GM12878 (cell line): ENCODE measurements at regions not wholly inside any gene's neighbourhood (a gene's known extent, or its start where the extent isn't known, plus 50 kb on each side); places are given as distances from the start of the nearest gene placed in this dataset.

ENCODE experiments used
- ATAC-seq: fragments of 200-7000 bp; cut with Tn5 transposase; 3 replicates; pipeline ENCODE4 v1.9.1; 2020; ENCODE audit warnings: mild to moderate bottlenecking, moderate library complexity
- BruUV-seq: library from RNA; stranded (reverse); fragments of 400-500 nt; replicated peaks from 2 replicates; lab custom pipeline; 2021; lab: Mats Ljungman, UMichigan
- CTCF ChIA-PET: fragments of 300-600 bp; sonication (Branson Sonifier 250); formaldehyde crosslinking; extraction: SDS; loops from one replicate; lab custom pipeline; 2021; ENCODE audit warnings: inconsistent platforms; lab: Yijun Ruan, JAX
- POLR2A ChIA-PET: fragments of 350-600 bp; formaldehyde crosslinking; extraction: SDS; loops from one replicate; lab custom pipeline; 2021; ENCODE audit warnings: inconsistent platforms; lab: Charles Lee
- RAD21 ChIA-PET: fragments of 300-600 bp; sonication (Branson Sonifier 250); formaldehyde crosslinking; loops from one replicate; lab custom pipeline; 2023; ENCODE audit warnings: antibody characterized with exemption; ENCODE audit not compliant: unreplicated experiment; lab: Charles Lee
- SMC1A ChIA-PET: fragments of 300-600 bp; sonication (Branson Sonifier 250); formaldehyde crosslinking; loops from one replicate; lab custom pipeline; 2023; ENCODE audit not compliant: unreplicated experiment, uncharacterized antibody; lab: Charles Lee
- DNase-seq: peaks from one replicate; pipeline ENCODE4 v3.0.0-alpha.2; 2011; ENCODE audit warnings: low read depth, low spot score
- FAIRE-seq: peaks from 3 replicates; lab custom pipeline; 2011; peaks lifted over from hg19 to GRCh38; lab: Jason Lieb, UNC
- H2AFZ ChIP-seq: 2 replicates; pipeline ENCODE4 v1.6.0; 2011; ENCODE audit warnings: low read depth, low read length, control low read depth; ENCODE audit not compliant: control insufficient read depth
- H3K27ac ChIP-seq: 2 replicates; pipeline ENCODE4 v1.5.1; 2011; ENCODE audit warnings: control low read depth; ENCODE audit not compliant: control insufficient read depth, insufficient read depth
- H3K27me3 ChIP-seq, 2 experiments: replicated peaks in 1 of 2; 2 replicates each; pipeline versions ENCODE4 v1.6.0 to v1.6.1; 2011; ENCODE audit warnings: low read length in 1 of 2; ENCODE audit not compliant: control insufficient read depth in 2 of 2, insufficient read depth in 2 of 2
- H3K36me3 ChIP-seq, 2 experiments: 2 replicates each; pipeline ENCODE4 v1.5.1; 2011; ENCODE audit warnings: low read length in 1 of 2; ENCODE audit not compliant: control insufficient read depth in 2 of 2, insufficient read depth in 2 of 2
- H3K4me1 ChIP-seq: 2 replicates; pipeline ENCODE4 v1.6.1; 2011; ENCODE audit warnings: mild to moderate bottlenecking, low read length, moderate library complexity, mixed read lengths; ENCODE audit not compliant: control insufficient read depth, insufficient read depth
- H3K4me2 ChIP-seq: 2 replicates; pipeline ENCODE4 v1.6.0; 2011; ENCODE audit warnings: control low read depth; ENCODE audit not compliant: control insufficient read depth, insufficient read depth
- H3K4me3 ChIP-seq: fragments of 200-600 bp; sonication (generic); 2 replicates; pipeline ENCODE4 v1.5.1; 2016
- H3K79me2 ChIP-seq: 2 replicates; pipeline ENCODE4 v1.6.0; 2011; ENCODE audit warnings: low read length; ENCODE audit not compliant: control insufficient read depth, insufficient read depth
- H3K9ac ChIP-seq: 2 replicates; pipeline ENCODE4 v1.8.0; 2011; ENCODE audit warnings: low read length, control low read depth, mixed read lengths; ENCODE audit not compliant: control insufficient read depth, insufficient read depth
- H3K9me3 ChIP-seq: replicated peaks from 3 replicates; pipeline ENCODE4 v1.5.1; 2011; ENCODE audit warnings: mild to moderate bottlenecking, low read length; ENCODE audit not compliant: control insufficient read depth, insufficient read depth
- H4K20me1 ChIP-seq: 2 replicates; pipeline ENCODE4 v1.6.0; 2011; ENCODE audit not compliant: control insufficient read depth, insufficient read depth
- ASH2L ChIP-seq: fragments of 300-600, 200-600 bp; sonication (generic); IDR thresholded peaks from 2 replicates; pipeline ENCODE4 v1.6.1; 2017; ENCODE audit warnings: low read depth, mild to moderate bottlenecking, borderline replicate concordance
- ATF3 ChIP-seq: IDR thresholded peaks from 2 replicates; pipeline ENCODE4 v1.6.1; 2011; ENCODE audit warnings: low read depth, mild to moderate bottlenecking, low read length, moderate library complexity, borderline replicate concordance; ENCODE audit errors: extremely low read depth
- BCL11A ChIP-seq: IDR thresholded peaks from 2 replicates; pipeline ENCODE4 v1.6.1; 2011; ENCODE audit warnings: low read depth, low read length
- CREB1 ChIP-seq: IDR thresholded peaks from 2 replicates; pipeline ENCODE4 v1.6.1; 2012; ENCODE audit warnings: low read depth, mild to moderate bottlenecking, inconsistent platforms
- EZH2 ChIP-seq: IDR thresholded peaks from 2 replicates; pipeline ENCODE4 v1.6.1; 2012; ENCODE audit warnings: low read depth, mild to moderate bottlenecking, control low read depth, inconsistent platforms, low read length, borderline replicate concordance; ENCODE audit not compliant: control insufficient read depth
- HDAC6 ChIP-seq: fragments of 200-600 bp; sonication (generic); IDR thresholded peaks from one replicate; pipeline ENCODE4 v1.8.0; 2017; ENCODE audit warnings: antibody characterized with exemption; ENCODE audit not compliant: unreplicated experiment
- LARP7 ChIP-seq: fragments of 450-650 bp; IDR thresholded peaks from 2 replicates; pipeline ENCODE4 v1.6.1; 2017; ENCODE audit warnings: mild to moderate bottlenecking
- RBBP5 ChIP-seq: fragments of 200-600 bp; sonication (generic); conservative IDR thresholded peaks from 2 replicates; pipeline ENCODE4 v1.6.1; 2016
- SKIL ChIP-seq: fragments of 450-650 bp; IDR thresholded peaks from 2 replicates; pipeline ENCODE4 v1.6.1; 2017; ENCODE audit warnings: mild to moderate bottlenecking, low read depth, inconsistent platforms; ENCODE audit not compliant: poor library complexity, severe bottlenecking
- SMARCA5 ChIP-seq: fragments of 450-650 bp; IDR thresholded peaks from 2 replicates; pipeline ENCODE4 v1.6.1; 2017; ENCODE audit warnings: mild to moderate bottlenecking
- ZZZ3 ChIP-seq: IDR thresholded peaks from 2 replicates; pipeline ENCODE4 v1.6.1; 2011; ENCODE audit warnings: low read depth; ENCODE audit not compliant: control insufficient read depth, insufficient read length
- WGBS: methylation state at CpG from one replicate; pipeline ENCODE4 v1.1.6; 2016; ENCODE audit warnings: low lambda C conversion rate; ENCODE audit not compliant: insufficient replicate concordance, insufficient coverage; ENCODE audit errors: missing lambda C conversion rate; 5-methylcytosine and 5-hydroxymethylcytosine counted together
- in situ Hi-C: fragments of 300-500 bp; cut with MboI; formaldehyde crosslinking; loops from 9 replicates; pipeline ENCODE4 v1.14.3; 2018; ENCODE audit warnings: mixed read lengths
- intact Hi-C: fragments of 100-400 bp; cut with micrococcal nuclease; formaldehyde crosslinking; loops from one replicate; pipeline ENCODE4 v1.14.2; 2022; ENCODE audit not compliant: unreplicated experiment

GRCh38 chr13:89783221-89783755 is 1564.2 kb upstream of the MIR17HG start (continued):
- no peak for TF ChIP-seq BCL11A

GRCh38 chr13:89784161-89784809 is 1563.2 kb upstream of the MIR17HG start:
- Histone ChIP-seq H3K9me3 (no peaks in the 10 kb centered on the region), H3K27ac (no peak overlapping the region), H3K4me1 (no peaks in the 10 kb centered on the region), H3K79me2 (no peaks in the 10 kb centered on the region), H3K27me3 (no peaks in the 10 kb centered on the region), H3K9ac (no peak overlapping the region), H2AFZ (no peak overlapping the region), H3K4me3 (no peak overlapping the region), H4K20me1 (no peaks in the 10 kb centered on the region), H3K4me2 (no peak overlapping the region), H3K36me3 (no peaks in the 10 kb centered on the region)
- in situ Hi-C loops, result no loop called here
- SMC1A ChIA-PET, result interaction anchor here (0.6 kb wide), 1 partner anchor 118 kb away, joined by 3 read pairs; no protein-coding TSS in a partner anchor
- intact Hi-C loops, result no loop called here
- DNase-seq, result no peak
- POLR2A ChIA-PET, result no interaction called here
- TF ChIP-seq LARP7 (no peak), HDAC6 (no peak), BCL11A (no peak)
- ATAC-seq, result no peak; the same call in 2 of the 3 replicates
- CTCF ChIA-PET, result no interaction called here
- RAD21 ChIA-PET, result no interaction called here
- WGBS, result 59% methylated on average over 13 of the region's 13 CpGs
- no peak for FAIRE-seq
- BruUV-seq, result no TSS peak

GRCh38 chr13:89786531-89786930 is 1561.0 kb upstream of the MIR17HG start:
- ChIA-PET RAD21 (no interaction called here), CTCF (no interaction called here), POLR2A (no interaction called here), SMC1A (no interaction called here)
- H3K79me2 ChIP-seq, result no peaks in the 10 kb centered on the region
- no peaks in the 10 kb centered on the region for H4K20me1 ChIP-seq
- no peak overlapping the region for H2AFZ ChIP-seq
- no peak for TF ChIP-seq CREB1
- TF ChIP-seq RBBP5, result no peak
- no peak for TF ChIP-seq EZH2
- TF ChIP-seq ASH2L, result no peak
- TF ChIP-seq ATF3, result no peak
- TF ChIP-seq ZZZ3, result no peak
- TF ChIP-seq SKIL, result no peak
- TF ChIP-seq SMARCA5, result no peak
- no peak overlapping the region for H3K27ac ChIP-seq
- H3K4me2 ChIP-seq, result no peak overlapping the region
- in situ Hi-C loops, result no loop called here
- no peaks in the 10 kb centered on the region for H3K27me3 ChIP-seq
- 4% methylated on average over 1 of the region's 1 CpG for WGBS
- H3K9me3 ChIP-seq, result no peaks in the 10 kb centered on the region
- ATAC-seq, result no peak
- intact Hi-C loops, result no loop called here
- no peaks in the 10 kb centered on the region for H3K36me3 ChIP-seq
- FAIRE-seq, result no peak
- H3K9ac ChIP-seq, result no peak overlapping the region
- no peak overlapping the region for H3K4me3 ChIP-seq
- H3K4me1 ChIP-seq, result no peaks in the 10 kb centered on the region
- BruUV-seq, result no TSS peak
- no peak for DNase-seq
